ENCODE measurements at regions not wholly inside any gene's neighbourhood (a gene's known extent, or its start where the extent isn't known, plus 50 kb on each side); places are given as distances from the start of the nearest gene placed in this dataset.

- no peaks in the 10 kb centered on the region for H3K36me3 ChIP-seq (ENCODE audit: insufficient read depth)
- peaks cover 10% of the 10 kb centered on the region for H3K27me3 Mint-ChIP-seq (ENCODE audit: insufficient read depth, low read depth, poor library complexity)
These were observed 54.1 kb upstream of the MYCN start for GRCh38 chr2:15886231-15886630.

More at GRCh38 chr2:15886231-15886630, 54.1 kb upstream of the MYCN start:
- DNase-seq (ENCODE audit: low spot score) (no peak), ATAC-seq (no peak)
- no peak overlapping the region for H3K27ac ChIP-seq (ENCODE audit: low read depth)
- no peak overlapping the region for H3K27ac Mint-ChIP-seq
- H3K4me3 Mint-ChIP-seq: no peak overlapping the region
- H3F3A ChIP-seq (replicated peaks; ENCODE audit: low read depth): no peaks in the 10 kb centered on the region
- no peaks in the 10 kb centered on the region for H4K20me1 ChIP-seq (replicated peaks; ENCODE audit: insufficient read depth)
- no peaks in the 10 kb centered on the region for H3K9me3 Mint-ChIP-seq
- TF ChIP-seq JUNB (IDR thresholded peaks at IDR 0.05; ENCODE audit: unreplicated experiment) (no peak), STAT1 (IDR thresholded peaks at IDR 0.05; ENCODE audit: unreplicated experiment) (no peak), POLR2AphosphoS5 (IDR thresholded peaks at IDR 0.05; ENCODE audit: low read depth) (no peak), ZNF331 (CRISPR knock-in tag; IDR thresholded peaks at IDR 0.05; ENCODE audit: low read depth) (no peak), CREB1 (CRISPR knock-in tag; IDR thresholded peaks at IDR 0.05; ENCODE audit: low read depth) (no peak), ZNF114 (CRISPR knock-in tag; IDR thresholded peaks at IDR 0.05) (no peak), NANOG (IDR thresholded peaks at IDR 0.05; ENCODE audit: borderline replicate concordance) (no peak), REST (IDR thresholded peaks at IDR 0.05; ENCODE audit: unreplicated experiment) (no peak), ETS1 (IDR thresholded peaks at IDR 0.05) (no peak), EZH2 (IDR thresholded peaks at IDR 0.05; ENCODE audit: low read depth, unreplicated experiment) (no peak), EZH2phosphoT487 (IDR thresholded peaks at IDR 0.05; ENCODE audit: unreplicated experiment) (no peak), CTCF (conservative IDR thresholded peaks at IDR 0.05; ENCODE audit: low read depth in 2 of 2) (no peak)
- TF ChIP-seq, protein P1, sequence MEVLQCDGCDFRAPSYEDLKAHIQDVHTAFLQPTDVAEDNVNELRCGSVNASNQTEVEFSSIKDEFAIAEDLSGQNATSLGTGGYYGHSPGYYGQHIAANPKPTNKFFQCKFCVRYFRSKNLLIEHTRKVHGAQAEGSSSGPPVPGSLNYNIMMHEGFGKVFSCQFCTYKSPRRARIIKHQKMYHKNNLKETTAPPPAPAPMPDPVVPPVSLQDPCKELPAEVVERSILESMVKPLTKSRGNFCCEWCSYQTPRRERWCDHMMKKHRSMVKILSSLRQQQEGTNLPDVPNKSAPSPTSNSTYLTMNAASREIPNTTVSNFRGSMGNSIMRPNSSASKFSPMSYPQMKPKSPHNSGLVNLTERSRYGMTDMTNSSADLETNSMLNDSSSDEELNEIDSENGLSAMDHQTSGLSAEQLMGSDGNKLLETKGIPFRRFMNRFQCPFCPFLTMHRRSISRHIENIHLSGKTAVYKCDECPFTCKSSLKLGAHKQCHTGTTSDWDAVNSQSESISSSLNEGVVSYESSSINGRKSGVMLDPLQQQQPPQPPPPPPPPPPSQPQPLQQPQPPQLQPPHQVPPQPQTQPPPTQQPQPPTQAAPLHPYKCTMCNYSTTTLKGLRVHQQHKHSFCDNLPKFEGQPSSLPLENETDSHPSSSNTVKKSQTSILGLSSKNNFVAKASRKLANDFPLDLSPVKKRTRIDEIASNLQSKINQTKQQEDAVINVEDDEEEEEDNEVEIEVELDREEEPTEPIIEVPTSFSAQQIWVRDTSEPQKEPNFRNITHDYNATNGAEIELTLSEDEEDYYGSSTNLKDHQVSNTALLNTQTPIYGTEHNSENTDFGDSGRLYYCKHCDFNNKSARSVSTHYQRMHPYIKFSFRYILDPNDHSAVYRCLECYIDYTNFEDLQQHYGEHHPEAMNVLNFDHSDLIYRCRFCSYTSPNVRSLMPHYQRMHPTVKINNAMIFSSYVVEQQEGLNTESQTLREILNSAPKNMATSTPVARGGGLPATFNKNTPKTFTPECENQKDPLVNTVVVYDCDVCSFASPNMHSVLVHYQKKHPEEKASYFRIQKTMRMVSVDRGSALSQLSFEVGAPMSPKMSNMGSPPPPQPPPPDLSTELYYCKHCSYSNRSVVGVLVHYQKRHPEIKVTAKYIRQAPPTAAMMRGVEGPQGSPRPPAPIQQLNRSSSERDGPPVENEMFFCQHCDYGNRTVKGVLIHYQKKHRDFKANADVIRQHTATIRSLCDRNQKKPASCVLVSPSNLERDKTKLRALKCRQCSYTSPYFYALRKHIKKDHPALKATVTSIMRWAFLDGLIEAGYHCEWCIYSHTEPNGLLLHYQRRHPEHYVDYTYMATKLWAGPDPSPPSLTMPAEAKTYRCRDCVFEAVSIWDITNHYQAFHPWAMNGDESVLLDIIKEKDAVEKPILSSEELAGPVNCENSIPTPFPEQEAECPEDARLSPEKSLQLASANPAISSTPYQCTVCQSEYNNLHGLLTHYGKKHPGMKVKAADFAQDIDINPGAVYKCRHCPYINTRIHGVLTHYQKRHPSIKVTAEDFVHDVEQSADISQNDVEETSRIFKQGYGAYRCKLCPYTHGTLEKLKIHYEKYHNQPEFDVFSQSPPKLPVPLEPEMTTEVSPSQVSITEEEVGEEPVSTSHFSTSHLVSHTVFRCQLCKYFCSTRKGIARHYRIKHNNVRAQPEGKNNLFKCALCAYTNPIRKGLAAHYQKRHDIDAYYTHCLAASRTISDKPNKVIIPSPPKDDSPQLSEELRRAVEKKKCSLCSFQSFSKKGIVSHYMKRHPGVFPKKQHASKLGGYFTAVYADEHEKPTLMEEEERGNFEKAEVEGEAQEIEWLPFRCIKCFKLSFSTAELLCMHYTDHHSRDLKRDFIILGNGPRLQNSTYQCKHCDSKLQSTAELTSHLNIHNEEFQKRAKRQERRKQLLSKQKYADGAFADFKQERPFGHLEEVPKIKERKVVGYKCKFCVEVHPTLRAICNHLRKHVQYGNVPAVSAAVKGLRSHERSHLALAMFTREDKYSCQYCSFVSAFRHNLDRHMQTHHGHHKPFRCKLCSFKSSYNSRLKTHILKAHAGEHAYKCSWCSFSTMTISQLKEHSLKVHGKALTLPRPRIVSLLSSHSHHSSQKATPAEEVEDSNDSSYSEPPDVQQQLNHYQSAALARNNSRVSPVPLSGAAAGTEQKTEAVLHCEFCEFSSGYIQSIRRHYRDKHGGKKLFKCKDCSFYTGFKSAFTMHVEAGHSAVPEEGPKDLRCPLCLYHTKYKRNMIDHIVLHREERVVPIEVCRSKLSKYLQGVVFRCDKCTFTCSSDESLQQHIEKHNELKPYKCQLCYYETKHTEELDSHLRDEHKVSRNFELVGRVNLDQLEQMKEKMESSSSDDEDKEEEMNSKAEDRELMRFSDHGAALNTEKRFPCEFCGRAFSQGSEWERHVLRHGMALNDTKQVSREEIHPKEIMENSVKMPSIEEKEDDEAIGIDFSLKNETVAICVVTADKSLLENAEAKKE (CRISPR knock-in tag; IDR thresholded peaks at IDR 0.05): no peak
- H3K4me2 ChIP-seq: no peak overlapping the region
- H3K27me3 ChIP-seq (ENCODE audit: insufficient read depth): no peaks in the 10 kb centered on the region
- no peaks in the 10 kb centered on the region for H3K9me2 ChIP-seq (ENCODE audit: insufficient read depth)
- H3K4me1 ChIP-seq (ENCODE audit: insufficient read depth): peaks cover 17% of the 10 kb centered on the region
- H2AFZ ChIP-seq: peak overlapping the region; percentile 78; the same call in 1 of the 2 replicates
- H3K36me3 Mint-ChIP-seq (ENCODE audit: low read depth): no peaks in the 10 kb centered on the region
- peaks cover 31% of the 10 kb centered on the region for H3K4me1 Mint-ChIP-seq
- no peak overlapping the region for H3K4me3 ChIP-seq
- no peaks in the 10 kb centered on the region for H3K79me2 ChIP-seq (replicated peaks; ENCODE audit: insufficient read depth)

All from GM23338 (cell line).